ENCODE measurements at regions not wholly inside any gene's neighbourhood (a gene's known extent, or its start where the extent isn't known, plus 50 kb on each side); places are given as distances from the start of the nearest gene placed in this dataset.
"Not testable (repeated sequence)": the region's sequence is repeated elsewhere in the genome, so short reads cannot be mapped to it uniquely, and the experiment has no call there.

DNA sequence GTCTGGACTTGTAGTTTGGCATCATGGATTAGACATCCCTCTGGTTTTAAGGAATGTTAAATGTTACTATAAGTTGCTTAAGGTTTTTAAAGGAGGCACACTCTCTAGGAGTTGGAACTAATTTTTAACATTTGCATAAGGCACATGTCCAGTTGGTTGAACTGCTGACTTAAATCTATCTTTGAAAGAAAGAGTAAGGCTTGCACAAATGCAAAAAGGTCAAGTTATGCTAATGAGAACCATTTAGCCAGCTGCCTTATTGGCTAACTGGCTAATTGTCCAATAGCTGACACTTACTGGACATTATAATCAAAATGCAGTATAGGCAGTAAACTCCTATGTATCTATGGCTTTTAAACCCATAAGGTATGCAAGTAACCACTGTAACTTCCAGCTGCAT, 206.1 kb upstream of the TTC29 start:
- CTCF ChIA-PET (ENCODE audit: partially characterized antibody): no interaction called here
- Mint-ChIP-seq H3K27me3 (peaks cover 15 to 17% of the 10 kb centered on the region in 2 donors), H3K36me3 (no peaks in the 10 kb centered on the region)

GRCh38 chr4:147157860-147158701, 212.4 kb upstream of the TTC29 start:
- no peaks in the 10 kb centered on the region for H3K36me3 ChIP-seq (ENCODE audit: insufficient read depth, low read length)
- Mint-ChIP-seq H3K4me1 (peaks cover 0 to 4% (median under 1%) of the 10 kb centered on the region in 4 donors), H3K4me3 (peak overlapping the region in 3 of 8 donors; percentile 7 to 29 (median 22)), H3K27ac (no peak overlapping the region), H3K27me3 (peaks cover 13 to 15% of the 10 kb centered on the region in 2 donors), H3K36me3 (no peaks in the 10 kb centered on the region), H3K9me3 (no peaks in the 10 kb centered on the region)
- no peak overlapping the region for H3K4me3 ChIP-seq (ENCODE audit: low read length in 2 of 2)
- H3K9me3 ChIP-seq (ENCODE audit: control insufficient read depth in 1 of 2, low read length in 2 of 2): no peaks in the 10 kb centered on the region
- POLR2A ChIA-PET (ENCODE audit: partially characterized antibody): no interaction called here
- intact Hi-C loops (cut with micrococcal nuclease): no loop called here
- DNase-seq: peak in 1 of 5 donors; percentile 33
- no peak overlapping the region for H3K27ac ChIP-seq (ENCODE audit: low read depth, low read length)
- no peaks in the 10 kb centered on the region for H3K4me1 ChIP-seq (ENCODE audit: insufficient read depth, low read length)
- no peaks in the 10 kb centered on the region for H3K27me3 ChIP-seq (ENCODE audit: insufficient read depth, low read length)
- CTCF ChIA-PET (ENCODE audit: partially characterized antibody): interaction anchor here (0.9 kb wide), 1 partner anchor 708 kb away, joined by 3 read pairs; no protein-coding TSS in a partner anchor

More for the DNA sequence above, 206.1 kb upstream of the TTC29 start:
- Histone ChIP-seq H3K4me3 (ENCODE audit: low read length in 2 of 2) (no peak overlapping the region), H3K27ac (ENCODE audit: low read depth, low read length) (no peak overlapping the region), H3K36me3 (ENCODE audit: insufficient read depth, low read length) (no peaks in the 10 kb centered on the region), H3K27me3 (ENCODE audit: insufficient read depth, low read length) (no peaks in the 10 kb centered on the region), H3K9me3 (ENCODE audit: control insufficient read depth in 1 of 2, low read length in 2 of 2) (no peaks in the 10 kb centered on the region), H3K4me1 (ENCODE audit: insufficient read depth, low read length) (no peaks in the 10 kb centered on the region)
- Mint-ChIP-seq H3K4me1 (no peaks in the 10 kb centered on the region), H3K9me3 (peaks cover 0 to 2% (median 0%) of the 10 kb centered on the region in 8 donors), H3K27ac (no peak overlapping the region), H3K4me3 (no peak overlapping the region)
- intact Hi-C loops (cut with micrococcal nuclease): no loop called here
- no peak for DNase-seq
- POLR2A ChIA-PET (ENCODE audit: partially characterized antibody): no interaction called here

DNA sequence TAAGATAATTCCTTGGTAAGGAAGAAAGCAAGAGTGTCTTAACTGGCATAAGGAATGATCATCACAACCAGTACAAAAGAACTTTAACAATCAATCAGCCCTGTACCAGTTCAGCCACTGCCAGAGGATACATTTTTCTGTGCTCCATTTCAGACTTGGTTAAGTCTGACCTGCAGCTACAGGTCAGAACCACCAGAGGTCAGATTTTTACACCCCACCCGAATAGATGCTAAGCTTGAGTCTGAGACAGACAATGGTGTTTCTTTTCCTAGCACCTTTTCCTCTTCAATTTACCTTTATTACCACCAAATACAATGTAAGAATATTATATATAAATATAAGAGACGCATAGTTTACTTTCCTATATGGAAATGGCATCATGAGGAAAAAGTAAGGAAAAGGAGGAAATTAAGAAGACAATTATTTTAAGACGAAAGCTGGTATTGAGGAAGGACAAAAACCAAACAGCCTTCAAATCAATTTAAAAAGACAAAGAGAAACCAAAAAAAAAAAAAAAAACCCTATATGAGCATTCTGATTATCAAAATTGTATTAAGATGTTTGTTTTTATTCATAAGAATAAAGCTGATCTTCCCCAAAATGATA, 215.3 kb upstream of the TTC29 start:
- Histone ChIP-seq H3K36me3 (ENCODE audit: insufficient read depth, low read length) (no peaks in the 10 kb centered on the region), H3K27me3 (ENCODE audit: insufficient read depth, low read length) (no peaks in the 10 kb centered on the region), H3K9me3 (ENCODE audit: control insufficient read depth in 1 of 2, low read length in 2 of 2) (no peaks in the 10 kb centered on the region), H3K27ac (ENCODE audit: low read depth, low read length) (no peak overlapping the region), H3K4me3 (ENCODE audit: low read length in 2 of 2) (no peak overlapping the region), H3K4me1 (ENCODE audit: insufficient read depth, low read length) (no peaks in the 10 kb centered on the region)
- Mint-ChIP-seq H3K4me1 (peaks cover 0 to 4% (median under 1%) of the 10 kb centered on the region in 4 donors), H3K36me3 (no peaks in the 10 kb centered on the region), H3K9me3 (no peaks in the 10 kb centered on the region), H3K27ac (no peak overlapping the region), H3K27me3 (peaks cover 12 to 16% of the 10 kb centered on the region in 2 donors), H3K4me3 (no peak overlapping the region)
- CTCF ChIA-PET (ENCODE audit: partially characterized antibody): interaction anchor here (1.1 to 2.1 kb wide), 2 partner anchors 18 to 705 kb away, joined by 3 to 7 read pairs; no protein-coding TSS in a partner anchor
- intact Hi-C loops (cut with micrococcal nuclease): loop anchor here (2.0 kb wide), 1 partner anchor 706 kb away; no protein-coding TSS in a partner anchor
- DNase-seq: peak in 2 of 5 donors; percentile 3 to 8
- POLR2A ChIA-PET (ENCODE audit: partially characterized antibody): no interaction called here

DNA sequence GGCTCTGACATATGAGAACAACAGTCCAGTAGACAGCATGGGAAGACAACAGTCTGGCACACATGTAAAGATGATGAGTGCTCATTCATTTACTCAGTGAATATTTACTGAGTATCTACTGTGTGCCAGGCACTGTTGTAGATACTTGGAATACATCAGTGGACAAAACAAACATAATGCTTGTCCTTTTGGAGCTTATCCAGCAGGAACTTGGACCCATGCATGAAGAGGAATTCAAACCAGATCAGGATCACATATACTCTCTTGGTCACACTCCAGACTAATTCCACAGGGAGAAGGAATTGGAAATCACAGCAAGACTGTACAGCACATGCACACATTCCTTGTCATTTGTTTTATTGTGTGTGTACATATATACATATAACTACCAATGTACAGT, 217.6 kb upstream of the TTC29 start:
- H3K27ac Mint-ChIP-seq: no peak overlapping the region
- CTCF ChIA-PET (ENCODE audit: partially characterized antibody): no interaction called here
- intact Hi-C loops (cut with micrococcal nuclease): no loop called here

GRCh38 chr4:147168200-147168599, 222.5 kb upstream of the TTC29 start:
- intact Hi-C loops (cut with micrococcal nuclease); CTCF ChIA-PET (ENCODE audit: partially characterized antibody): not testable (repeated sequence)

More for the DNA sequence above, 217.6 kb upstream of the TTC29 start:
- Histone ChIP-seq H3K9me3 (ENCODE audit: control insufficient read depth in 1 of 2, low read length in 2 of 2) (no peaks in the 10 kb centered on the region), H3K27ac (ENCODE audit: low read depth, low read length) (no peak overlapping the region), H3K4me1 (ENCODE audit: insufficient read depth, low read length) (no peaks in the 10 kb centered on the region), H3K4me3 (ENCODE audit: low read length in 2 of 2) (no peak overlapping the region), H3K36me3 (ENCODE audit: insufficient read depth, low read length) (no peaks in the 10 kb centered on the region), H3K27me3 (ENCODE audit: insufficient read depth, low read length) (no peaks in the 10 kb centered on the region)
- Mint-ChIP-seq H3K27me3 (peaks cover 6 to 11% of the 10 kb centered on the region in 2 donors), H3K4me3 (no peak overlapping the region), H3K36me3 (no peaks in the 10 kb centered on the region), H3K4me1 (peaks cover 0 to 4% (median under 1%) of the 10 kb centered on the region in 4 donors), H3K9me3 (no peaks in the 10 kb centered on the region)
- POLR2A ChIA-PET (ENCODE audit: partially characterized antibody): no interaction called here
- DNase-seq: no peak

GRCh38 chr4:147173322-147173721, 227.7 kb upstream of the TTC29 start:
- ChIA-PET CTCF (ENCODE audit: partially characterized antibody) (no interaction called here), POLR2A (ENCODE audit: partially characterized antibody) (no interaction called here)
- no peak overlapping the region for H3K4me3 ChIP-seq (ENCODE audit: low read length in 2 of 2)
- no peaks in the 10 kb centered on the region for H3K36me3 Mint-ChIP-seq
- no peak overlapping the region for H3K27ac Mint-ChIP-seq
- intact Hi-C loops (cut with micrococcal nuclease): no loop called here
- no peaks in the 10 kb centered on the region for H3K36me3 ChIP-seq (ENCODE audit: insufficient read depth, low read length)
- no peaks in the 10 kb centered on the region for H3K4me1 Mint-ChIP-seq
- peaks cover 0 to 5% of the 10 kb centered on the region in 2 donors for H3K27me3 Mint-ChIP-seq
- H3K4me3 Mint-ChIP-seq: no peak overlapping the region
- H3K9me3 Mint-ChIP-seq: no peaks in the 10 kb centered on the region
- no peaks in the 10 kb centered on the region for H3K4me1 ChIP-seq (ENCODE audit: insufficient read depth, low read length)
- no peak for DNase-seq
- no peaks in the 10 kb centered on the region for H3K9me3 ChIP-seq (ENCODE audit: control insufficient read depth in 1 of 2, low read length in 2 of 2)
- H3K27me3 ChIP-seq (ENCODE audit: insufficient read depth, low read length): no peaks in the 10 kb centered on the region
- no peak overlapping the region for H3K27ac ChIP-seq (ENCODE audit: low read depth, low read length)

More at GRCh38 chr4:147168200-147168599, 222.5 kb upstream of the TTC29 start:
- H3K9me3 ChIP-seq (ENCODE audit: control insufficient read depth in 1 of 2, low read length in 2 of 2); H3K4me3 ChIP-seq (ENCODE audit: low read length in 2 of 2); H3K27me3 Mint-ChIP-seq; H3K4me1 ChIP-seq (ENCODE audit: insufficient read depth, low read length); DNase-seq; H3K4me1 Mint-ChIP-seq; H3K27me3 ChIP-seq (ENCODE audit: insufficient read depth, low read length); H3K36me3 ChIP-seq (ENCODE audit: insufficient read depth, low read length); H3K4me3 Mint-ChIP-seq; POLR2A ChIA-PET (ENCODE audit: partially characterized antibody); H3K27ac ChIP-seq (ENCODE audit: low read depth, low read length); H3K27ac Mint-ChIP-seq; H3K9me3 Mint-ChIP-seq; H3K36me3 Mint-ChIP-seq: not testable (repeated sequence)

DNA sequence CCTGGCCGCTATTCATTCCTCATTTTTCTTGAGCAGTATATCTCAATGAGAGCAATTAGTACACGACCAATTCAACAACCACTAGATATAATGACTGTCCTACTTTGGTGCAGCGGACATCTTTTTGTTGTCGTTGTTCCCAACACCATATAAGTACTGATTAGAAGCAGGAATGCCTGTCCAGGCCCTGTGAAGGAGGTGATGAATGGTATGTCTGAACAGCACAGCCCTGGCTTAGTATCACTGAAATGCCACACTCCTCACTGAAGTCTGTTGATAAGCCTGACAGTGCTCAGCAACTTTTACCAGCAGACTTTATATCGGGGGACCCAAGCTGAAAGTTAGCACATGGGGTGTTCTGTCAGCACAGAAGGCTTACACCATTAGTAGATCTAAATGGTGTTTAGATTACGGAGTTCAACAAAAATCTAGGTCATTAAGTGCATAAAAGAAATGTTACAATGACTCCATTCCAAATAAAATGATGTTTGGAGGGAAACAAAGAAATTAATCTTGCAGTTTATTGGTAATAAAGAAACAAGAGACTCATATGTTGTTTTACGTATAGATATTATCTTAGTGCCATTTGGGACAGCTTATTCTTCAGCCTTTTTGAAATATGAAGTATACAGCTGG, 228.3 kb upstream of the TTC29 start:
- no peaks in the 10 kb centered on the region for H3K4me1 Mint-ChIP-seq
- H3K9me3 ChIP-seq (ENCODE audit: control insufficient read depth in 1 of 2, low read length in 2 of 2): no peaks in the 10 kb centered on the region
- no peak overlapping the region for H3K4me3 ChIP-seq (ENCODE audit: low read length in 2 of 2)
- H3K36me3 Mint-ChIP-seq: no peaks in the 10 kb centered on the region
- CTCF ChIA-PET (ENCODE audit: partially characterized antibody): no interaction called here
- no peak for DNase-seq
- H3K27me3 Mint-ChIP-seq: peaks cover 0 to 5% of the 10 kb centered on the region in 2 donors
- H3K36me3 ChIP-seq (ENCODE audit: insufficient read depth, low read length): no peaks in the 10 kb centered on the region
- no peak overlapping the region for H3K27ac ChIP-seq (ENCODE audit: low read depth, low read length)
- no peak overlapping the region for H3K27ac Mint-ChIP-seq
- no peak overlapping the region for H3K4me3 Mint-ChIP-seq
- POLR2A ChIA-PET (ENCODE audit: partially characterized antibody): no interaction called here
- intact Hi-C loops (cut with micrococcal nuclease): no loop called here
- no peaks in the 10 kb centered on the region for H3K4me1 ChIP-seq (ENCODE audit: insufficient read depth, low read length)
- no peaks in the 10 kb centered on the region for H3K9me3 Mint-ChIP-seq
- H3K27me3 ChIP-seq (ENCODE audit: insufficient read depth, low read length): no peaks in the 10 kb centered on the region
